ENCODE measurements at regions not wholly inside any gene's neighbourhood (a gene's known extent, or its start where the extent isn't known, plus 50 kb on each side); places are given as distances from the start of the nearest gene placed in this dataset.

DNA sequence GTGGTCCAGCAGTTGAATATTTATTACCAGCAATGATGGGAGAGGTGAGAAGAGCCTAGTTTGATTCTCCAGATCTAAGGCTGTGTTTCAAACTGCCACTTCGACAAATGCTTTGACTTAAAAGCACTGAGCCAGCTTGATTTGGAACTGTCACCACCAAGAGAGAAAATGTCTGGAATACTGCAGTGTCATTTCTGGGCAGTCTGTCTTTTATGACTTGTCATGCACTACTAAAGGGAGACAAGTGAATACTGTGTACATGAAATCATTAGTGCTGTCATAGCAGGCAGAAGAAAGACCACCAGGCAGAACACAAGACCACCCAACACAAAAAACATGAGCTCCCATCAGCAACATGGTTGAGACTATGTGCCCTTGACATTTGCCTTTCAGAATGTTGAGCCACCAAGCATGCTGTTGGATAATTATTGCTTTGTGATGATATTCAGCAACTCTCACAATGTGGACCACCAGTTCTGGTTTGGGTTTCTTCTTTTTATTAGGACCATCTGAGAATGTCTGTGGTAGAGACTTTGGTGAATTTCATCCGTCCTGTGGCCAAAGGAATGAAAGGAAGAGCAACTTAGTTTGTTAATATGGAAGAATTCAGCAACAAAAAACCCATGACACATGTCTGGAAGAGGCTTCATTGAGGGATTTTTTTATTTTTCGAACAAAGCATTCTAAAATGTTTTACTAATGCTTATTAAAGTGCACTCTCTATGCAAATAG, 125.8 kb downstream of the NTMT2 start:
- TF ChIP-seq, protein P1, sequence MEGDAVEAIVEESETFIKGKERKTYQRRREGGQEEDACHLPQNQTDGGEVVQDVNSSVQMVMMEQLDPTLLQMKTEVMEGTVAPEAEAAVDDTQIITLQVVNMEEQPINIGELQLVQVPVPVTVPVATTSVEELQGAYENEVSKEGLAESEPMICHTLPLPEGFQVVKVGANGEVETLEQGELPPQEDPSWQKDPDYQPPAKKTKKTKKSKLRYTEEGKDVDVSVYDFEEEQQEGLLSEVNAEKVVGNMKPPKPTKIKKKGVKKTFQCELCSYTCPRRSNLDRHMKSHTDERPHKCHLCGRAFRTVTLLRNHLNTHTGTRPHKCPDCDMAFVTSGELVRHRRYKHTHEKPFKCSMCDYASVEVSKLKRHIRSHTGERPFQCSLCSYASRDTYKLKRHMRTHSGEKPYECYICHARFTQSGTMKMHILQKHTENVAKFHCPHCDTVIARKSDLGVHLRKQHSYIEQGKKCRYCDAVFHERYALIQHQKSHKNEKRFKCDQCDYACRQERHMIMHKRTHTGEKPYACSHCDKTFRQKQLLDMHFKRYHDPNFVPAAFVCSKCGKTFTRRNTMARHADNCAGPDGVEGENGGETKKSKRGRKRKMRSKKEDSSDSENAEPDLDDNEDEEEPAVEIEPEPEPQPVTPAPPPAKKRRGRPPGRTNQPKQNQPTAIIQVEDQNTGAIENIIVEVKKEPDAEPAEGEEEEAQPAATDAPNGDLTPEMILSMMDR (IDR thresholded peaks at IDR 0.05; ENCODE audit: low read depth, low read length): no peak
- no peak for TF ChIP-seq EZH2phosphoT487 (IDR thresholded peaks at IDR 0.05; ENCODE audit: low read depth)

All from OCI-LY3 (cell line).